ENCODE measurements at regions not wholly inside any gene's neighbourhood (a gene's known extent, or its start where the extent isn't known, plus 50 kb on each side); places are given as distances from the start of the nearest gene placed in this dataset.

DNA sequence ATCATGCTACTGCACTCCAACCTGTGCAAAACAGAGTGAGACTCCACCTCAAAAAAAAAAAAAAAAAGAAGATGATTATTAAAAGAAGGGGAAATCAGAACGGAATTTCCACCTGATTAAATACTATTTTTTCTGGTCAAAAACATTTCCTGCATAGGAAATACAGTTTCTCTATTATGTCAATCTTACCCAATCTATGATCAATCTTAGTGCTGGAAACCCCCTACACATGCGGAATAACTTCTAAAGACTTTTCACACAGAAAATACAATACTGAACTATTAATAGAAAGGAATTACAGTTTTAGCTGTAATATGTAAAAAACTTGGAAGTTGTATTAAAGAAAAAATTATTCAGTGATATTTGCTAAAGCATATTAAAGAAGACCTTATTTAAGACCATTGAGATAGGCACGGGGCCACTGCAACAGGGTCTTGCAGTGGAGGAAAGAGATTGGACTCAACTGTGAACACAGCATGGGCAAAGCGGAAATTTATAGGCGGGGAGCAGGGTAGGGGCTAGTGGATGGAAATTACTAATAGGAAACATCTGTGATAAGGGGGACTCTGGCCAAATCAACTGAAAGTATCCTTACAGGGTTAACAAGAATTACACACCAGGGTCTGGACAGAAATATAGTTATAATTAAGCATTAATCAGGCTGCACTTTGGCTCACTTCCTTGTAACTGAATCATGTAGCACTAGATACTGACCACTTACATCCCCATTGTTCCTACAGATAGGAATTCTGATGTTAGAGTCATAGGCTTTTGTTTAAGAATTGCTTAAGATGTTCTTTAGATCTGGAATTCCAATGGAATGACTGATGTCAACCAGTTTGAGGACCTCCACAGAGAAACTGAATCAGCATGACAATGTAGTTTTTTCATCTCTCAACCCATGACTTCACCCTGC lies 411.5 kb upstream of the DDI1 start:
- DNase-seq (ENCODE audit: low read depth), result no peak

DNA sequence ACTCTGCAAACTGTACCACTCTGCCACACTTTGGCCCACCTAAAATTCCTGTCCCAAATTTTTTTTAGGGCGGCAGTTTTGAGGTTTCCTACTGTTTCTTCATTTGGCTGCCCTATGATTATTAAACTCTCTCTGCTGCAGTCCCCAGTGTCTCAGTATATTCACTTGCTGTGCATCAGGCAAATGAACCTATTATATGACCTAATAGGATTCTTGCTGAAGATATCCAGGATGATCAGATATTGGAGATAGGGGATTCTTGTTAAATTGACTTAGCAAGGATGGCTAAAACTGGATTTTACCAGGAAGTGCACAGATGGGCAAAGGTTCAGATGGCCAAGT lies 410.8 kb upstream of the DDI1 start:
- DNase-seq (ENCODE audit: low read depth), result no peak

DNA sequence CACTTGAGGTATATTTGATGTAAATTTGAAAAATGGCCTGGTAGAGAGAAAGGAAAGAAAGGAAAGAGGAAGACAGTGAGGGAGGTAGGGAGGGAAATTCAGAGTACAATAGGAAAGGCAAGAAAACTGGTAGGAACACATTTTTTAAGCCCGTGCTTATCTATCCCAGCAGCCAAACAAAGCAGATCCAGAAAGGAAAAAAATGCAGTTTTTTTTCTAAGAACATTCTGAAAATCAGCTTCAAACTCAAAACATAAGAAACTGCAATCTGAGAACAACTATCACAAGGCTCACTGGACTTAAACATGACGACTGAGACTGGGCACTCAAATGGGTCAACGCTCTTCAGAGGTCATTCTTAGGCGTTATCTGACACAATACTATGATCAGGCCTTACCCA lies 408.3 kb upstream of the DDI1 start:
- no peak for DNase-seq (ENCODE audit: low read depth)

DNA sequence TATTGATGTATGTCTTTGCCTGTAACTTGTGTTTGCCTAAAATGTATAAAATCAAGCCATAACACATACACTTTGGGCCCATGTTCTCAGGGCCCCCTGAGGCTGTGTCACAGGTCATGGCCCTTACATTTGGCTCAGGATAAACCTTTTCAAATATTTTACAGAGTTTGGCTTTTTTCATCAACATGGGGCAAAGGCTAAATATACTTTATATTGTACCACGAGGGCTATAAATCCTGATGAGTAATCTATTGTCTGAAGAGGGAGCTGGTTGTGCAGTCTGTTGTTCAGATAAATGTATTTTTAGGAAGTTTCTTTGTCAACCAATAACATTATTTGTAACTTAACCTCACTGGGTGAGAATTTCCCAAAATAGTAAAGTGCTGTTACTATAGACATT lies 404.6 kb upstream of the DDI1 start:
- no peak for DNase-seq (ENCODE audit: low read depth)

DNA sequence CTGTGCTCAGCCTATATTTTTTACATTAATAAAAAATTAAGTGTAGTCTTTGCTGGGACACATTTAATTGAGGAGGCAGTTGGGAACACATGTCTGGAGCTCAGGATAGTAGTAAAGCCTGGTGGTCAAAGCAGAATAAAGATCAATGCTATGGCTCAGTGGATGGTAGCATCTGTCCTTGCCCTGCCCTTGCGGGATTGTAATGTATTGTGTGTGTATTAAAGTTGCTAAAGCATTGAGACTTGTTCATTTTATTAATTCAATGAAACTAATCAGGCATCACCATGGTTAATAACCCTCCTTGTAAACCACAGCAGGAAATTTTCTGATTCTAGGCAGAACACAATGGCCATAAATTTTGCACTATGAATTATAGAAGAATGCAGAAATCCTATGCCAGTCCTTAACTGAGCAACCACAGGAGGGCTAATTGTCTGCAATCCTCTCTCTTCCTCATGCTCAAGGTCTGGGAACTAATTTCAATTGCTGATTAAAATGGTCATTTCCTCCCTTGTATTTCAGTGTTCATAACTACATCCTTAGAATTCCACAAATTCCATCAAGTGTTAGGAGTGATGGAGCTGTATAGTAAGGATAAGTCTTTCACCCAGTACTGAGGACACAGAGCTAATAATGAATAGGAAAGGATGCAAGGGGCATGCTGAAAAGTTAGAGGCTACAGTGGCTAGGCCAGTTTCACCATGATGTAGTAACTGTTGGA lies 403.2 kb upstream of the DDI1 start:
- DNase-seq (ENCODE audit: low read depth), result no peak

DNA sequence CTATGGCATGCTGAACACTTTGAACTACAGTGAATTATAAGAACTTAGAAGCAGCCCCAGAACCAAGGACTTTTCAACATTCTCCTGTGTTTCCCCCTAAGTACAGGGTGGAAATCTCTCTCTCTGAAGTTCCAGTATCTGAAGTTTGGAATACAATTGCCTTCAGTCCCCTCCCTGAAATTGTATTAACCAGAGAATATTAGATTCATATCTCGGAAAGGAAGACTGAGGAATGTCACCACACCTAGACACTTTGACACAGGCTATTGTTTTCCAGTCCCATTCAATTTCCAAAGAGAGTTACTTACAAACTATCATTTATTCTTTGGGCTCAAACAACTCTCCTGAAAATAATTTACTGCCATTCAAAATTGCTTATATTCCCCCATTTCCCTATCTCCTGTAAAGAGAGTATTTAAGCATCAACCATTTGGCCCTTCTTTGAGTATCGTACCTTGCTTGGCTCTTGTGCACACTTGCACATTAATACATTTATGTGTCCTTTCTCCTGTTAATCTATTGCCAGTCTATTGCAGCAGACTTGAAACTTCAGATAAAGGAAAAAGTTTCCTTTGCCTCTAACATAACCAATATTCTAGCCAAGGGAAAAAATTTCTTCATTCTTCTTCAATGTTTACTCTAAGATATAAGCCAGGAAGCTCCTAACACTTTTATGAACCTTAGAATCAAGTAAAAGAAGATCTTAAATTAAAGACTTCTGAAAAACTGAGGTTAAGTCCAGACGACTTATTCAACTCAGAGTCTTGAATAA lies 402.4 kb upstream of the DDI1 start:
- no peak for DNase-seq (ENCODE audit: low read depth)

DNA sequence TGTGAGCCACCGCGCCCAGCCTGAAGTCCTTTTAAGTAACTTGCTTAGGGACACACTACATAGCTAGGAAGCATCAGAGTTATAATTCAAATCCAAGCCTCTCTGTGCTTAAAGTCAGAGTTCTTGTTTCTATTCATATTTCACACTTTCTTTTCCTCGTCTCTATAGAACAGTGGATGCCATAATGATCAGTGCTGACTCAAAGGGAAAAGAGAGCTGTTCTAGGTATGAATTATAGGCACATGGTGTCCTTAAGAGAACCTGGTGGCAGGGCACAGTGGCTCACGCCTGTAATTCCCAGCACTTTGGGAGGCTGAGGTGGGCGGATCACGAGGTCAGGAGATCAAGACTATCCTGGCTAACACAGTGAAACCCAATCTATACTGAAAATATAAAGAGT lies 400.2 kb upstream of the DDI1 start:
- no peak for DNase-seq (ENCODE audit: low read depth)

DNA sequence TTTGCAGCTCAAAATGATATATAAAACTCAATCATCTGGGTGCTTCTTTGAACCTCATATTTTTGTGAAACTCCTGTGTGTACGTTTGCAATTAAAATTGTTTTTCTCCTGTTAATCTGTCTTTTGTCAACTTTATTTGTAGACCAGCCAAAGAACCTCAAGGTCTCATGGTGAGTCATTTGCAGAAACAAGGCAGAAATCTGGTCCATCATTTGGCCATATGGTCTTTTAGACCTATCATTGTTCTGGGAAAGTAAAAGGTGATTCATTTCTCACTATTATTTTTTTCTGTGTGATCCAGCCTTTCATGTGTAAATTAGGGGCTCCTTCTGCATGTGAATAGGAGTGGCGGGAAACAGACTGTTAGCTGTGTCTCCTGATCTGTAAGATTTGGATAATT lies 399.1 kb upstream of the DDI1 start:
- no peak for DNase-seq (ENCODE audit: low read depth)

DNA sequence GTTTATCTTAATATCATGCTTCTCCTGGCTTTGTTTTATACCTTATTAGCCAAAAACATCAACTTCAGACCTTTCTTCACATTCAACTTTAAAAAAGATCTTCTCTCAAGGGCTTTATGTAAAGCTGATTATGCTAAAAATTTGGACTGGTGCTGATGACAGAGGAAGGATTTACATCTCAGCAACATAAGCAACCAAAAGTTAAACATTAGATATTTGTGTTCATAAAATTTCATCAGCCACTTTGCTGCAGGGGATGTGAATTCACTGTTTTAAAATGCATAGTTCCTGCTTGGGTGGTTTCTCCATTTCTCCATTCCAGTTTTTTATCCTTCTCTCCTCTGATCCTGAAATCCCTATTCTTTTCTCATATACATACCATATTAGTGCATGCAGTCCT lies 398.6 kb upstream of the DDI1 start:
- no peak for DNase-seq (ENCODE audit: low read depth)

DNA sequence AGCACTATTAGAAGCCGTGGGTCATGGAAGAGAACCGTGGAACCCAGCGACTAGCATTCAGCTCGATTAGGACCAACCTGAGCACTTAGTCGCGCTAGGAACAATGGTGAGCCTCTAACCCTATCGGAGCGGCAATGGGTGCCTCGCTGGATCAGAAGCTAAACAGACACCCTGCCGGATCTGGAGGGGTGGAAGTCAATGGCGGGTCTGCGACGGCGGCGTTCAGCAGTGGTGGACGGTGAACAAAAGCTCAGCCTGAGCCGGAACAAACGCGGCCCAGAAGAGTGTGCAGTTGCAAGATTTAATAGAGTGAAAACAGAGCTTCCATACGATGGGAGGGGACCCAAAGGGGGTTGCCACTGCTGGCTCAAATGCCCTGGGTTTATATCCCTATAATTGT lies 391.8 kb upstream of the DDI1 start:
- DNase-seq (ENCODE audit: low read depth), result no peak

DNA sequence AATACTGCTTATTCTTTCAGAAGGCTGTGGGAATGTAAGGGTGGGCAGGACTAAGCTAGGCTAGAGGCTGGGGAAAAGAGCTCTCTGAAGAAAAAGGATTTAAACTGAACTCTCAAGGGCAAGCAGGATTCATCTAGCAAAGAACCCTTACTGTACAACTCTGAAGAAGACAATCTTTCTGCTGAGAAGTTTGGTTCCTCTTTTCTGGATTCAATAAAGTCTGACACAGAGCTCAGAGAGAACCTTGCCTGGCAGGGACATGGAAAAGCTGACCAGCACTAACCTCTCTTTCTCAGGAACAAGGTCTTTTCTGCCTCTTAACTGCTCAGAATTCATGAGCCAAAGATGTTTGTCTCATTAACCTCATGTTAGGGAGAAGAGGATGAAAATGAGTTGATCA lies 388.4 kb upstream of the DDI1 start:
- no peak for DNase-seq (ENCODE audit: low read depth)

DNA sequence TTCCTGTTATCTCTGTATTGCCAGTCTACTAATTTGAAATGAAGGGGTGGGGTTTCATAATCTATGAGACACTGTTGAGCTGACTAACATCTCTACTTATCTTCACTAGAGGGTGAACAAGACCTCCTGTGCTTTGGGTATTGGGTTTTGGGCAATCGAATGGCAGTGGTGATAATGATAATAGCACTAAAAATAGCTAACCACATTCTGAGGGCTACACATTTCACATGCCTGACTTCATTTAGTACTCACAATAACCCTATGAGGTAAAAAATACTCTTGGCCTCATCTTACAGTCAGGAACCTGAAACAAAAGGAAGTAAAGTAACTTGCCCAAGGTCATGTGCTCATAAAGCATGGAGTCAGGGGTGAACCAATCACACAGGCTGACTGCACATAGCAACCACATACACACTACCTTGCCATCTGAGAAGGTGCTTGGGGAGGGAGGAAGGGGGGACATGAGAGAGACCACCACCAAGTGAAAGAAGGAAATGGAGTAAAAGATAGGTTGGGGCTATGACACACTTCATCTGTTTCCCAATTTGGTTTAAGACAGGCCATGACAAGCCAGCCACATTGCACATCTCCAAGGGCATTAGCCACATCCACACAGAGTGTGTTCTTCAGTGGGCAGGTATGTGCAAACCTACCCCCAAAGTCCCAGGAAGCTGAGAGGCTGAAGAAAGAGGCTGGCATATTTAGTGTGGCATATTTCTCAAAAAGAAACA lies 387.6 kb upstream of the DDI1 start:
- no peak for DNase-seq (ENCODE audit: low read depth)

DNA sequence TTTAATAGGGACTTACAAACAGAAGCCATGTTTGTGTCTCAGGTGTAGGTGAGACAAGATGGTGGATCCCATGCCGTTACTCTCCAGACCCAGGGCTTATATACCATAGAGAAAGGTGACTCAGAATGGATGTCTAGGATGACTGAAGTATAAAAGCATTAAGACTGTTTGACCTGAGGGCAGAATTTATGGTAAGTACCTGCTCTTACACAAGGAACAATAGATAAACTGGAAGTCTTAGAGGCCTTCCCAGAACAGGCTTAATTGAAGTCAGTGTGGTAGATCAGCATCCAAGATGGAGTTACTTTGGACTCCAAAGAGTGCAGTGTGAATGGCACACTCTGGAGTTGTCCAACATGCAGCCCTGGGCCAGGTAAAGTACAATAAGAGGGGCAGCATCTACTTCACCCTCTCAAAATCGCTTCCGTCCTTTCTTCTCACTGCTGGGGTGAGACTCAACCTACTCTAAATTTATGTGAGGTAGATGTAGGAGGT lies 387.0 kb upstream of the DDI1 start:
- no peak for DNase-seq (ENCODE audit: low read depth)

DNA sequence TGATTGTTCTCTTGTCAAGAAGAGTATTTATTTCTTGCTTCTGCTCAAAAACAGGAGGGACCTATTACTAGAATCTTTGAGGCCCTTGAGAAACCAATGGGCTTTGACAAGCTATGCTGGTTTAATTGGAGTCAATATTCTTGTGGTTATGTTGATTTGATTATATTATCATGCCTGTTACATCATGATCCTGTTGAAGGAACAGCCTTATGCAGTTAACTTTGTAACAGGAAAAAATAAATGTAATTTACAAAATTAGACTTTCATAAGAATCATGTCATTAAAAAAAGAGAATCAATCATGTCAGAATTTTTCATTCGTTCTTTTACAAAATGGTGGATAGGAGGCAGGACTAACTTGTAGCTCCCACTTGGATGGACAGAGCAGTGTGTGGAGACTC lies 386.1 kb upstream of the DDI1 start:
- no peak for DNase-seq (ENCODE audit: low read depth)

DNA sequence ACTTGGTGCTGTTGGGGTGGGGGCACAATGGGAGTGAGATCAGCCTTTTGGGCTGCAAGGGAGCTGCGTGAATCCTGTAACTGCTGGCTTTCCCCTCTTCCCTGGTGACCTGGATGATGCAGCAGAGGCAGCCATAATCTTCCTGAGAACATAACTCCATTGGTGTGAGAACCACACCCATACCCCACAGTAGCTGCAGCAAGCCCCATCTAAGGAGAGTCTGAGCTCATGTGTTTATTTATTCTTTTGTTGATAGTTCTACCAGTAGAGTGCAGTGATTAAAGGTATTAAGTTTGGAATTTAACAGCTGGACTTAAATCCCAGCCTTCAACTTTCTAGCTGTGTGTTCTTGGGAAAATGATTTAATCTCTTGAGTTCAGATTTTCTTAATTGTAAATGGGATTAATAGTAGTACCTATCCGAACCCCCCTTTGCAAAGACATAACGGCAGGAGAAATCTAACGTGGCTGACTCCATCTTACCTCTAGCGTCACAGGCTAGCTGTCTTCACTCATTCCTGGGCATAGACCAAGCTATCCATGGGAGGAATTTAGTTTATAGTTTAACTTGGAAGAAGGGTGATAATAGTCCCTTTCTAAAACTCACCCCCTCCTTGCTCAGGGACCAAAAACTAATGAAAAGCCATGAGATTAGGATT lies 385.0 kb upstream of the DDI1 start:
- no peak for DNase-seq (ENCODE audit: low read depth)

DNA sequence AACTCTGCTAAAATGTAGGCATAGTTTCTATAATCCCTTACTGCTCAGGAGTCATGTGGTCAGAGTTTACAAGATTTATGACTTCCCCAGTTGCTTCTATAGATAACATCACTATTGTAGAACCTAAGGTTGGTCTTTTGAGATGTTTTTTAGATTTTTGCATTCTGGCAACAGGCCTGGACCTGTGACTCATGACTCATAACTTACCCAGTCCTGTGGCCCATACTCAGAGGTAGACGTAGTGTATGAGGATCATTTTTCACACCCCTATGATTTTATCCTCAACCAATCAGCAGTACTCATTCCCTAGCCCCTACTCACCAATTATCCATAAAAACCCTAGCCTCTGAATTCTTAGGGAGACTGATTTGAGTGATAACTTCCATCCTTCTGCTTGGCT lies 384.4 kb upstream of the DDI1 start:
- no peak for DNase-seq (ENCODE audit: low read depth)

DNA sequence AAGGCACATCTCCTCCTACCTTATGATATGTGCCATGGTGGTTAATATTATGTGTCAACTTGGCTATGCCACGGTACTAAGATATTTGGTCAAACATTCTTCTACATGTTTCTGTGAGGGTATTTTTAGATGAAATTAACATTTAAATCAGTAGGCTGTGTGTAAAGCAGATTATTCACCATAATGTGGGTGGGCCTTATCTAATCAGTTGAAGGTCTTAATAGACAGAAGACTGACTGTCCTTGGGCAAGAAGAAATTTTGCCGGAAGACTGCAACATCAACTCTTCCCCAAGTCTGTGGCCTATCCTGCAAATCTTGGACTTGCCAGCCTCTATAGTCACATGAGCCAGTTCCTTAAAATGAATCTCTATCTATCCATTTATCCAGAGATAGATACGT lies 380.1 kb upstream of the DDI1 start:
- no peak for DNase-seq (ENCODE audit: low read depth)

DNA sequence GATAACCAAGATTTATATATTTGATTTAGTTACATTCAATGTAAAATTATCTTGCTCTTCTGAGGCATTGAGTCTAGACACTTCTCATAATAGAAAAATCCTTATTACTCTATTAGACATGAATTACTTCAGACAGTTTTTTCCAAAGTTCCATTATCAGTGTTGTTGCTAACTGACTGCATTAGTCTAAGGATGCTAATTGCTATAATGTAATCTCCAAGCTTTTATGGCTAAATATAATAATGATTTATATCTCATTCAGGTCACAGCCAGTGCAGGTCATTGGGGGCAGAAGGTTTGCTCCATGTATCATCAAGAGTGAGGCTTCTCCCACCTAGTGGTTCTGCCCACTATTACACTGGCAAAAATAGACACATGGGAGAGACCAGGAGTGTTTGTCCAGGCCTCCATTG lies 377.2 kb upstream of the DDI1 start:
- no peak for DNase-seq (ENCODE audit: low read depth)

DNA sequence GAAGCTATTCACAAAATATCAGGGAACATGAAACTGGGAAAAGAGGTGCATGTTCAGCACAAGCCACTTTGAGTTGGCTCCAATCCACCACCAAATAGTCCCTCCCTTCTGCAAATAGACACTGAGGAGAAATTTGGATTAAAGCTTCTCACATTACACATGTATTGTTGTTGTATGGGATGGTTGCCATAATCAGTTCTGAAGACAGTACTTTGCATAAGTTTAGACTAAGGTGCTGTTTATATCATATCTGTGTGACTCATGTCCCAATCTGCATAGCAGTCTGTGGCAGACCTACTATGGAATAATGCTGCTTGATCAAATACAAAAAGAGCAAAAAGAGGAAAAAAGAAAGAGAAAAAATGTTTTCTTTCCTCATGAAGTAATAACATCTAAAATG lies 376.7 kb upstream of the DDI1 start:
- no peak for DNase-seq (ENCODE audit: low read depth)

DNA sequence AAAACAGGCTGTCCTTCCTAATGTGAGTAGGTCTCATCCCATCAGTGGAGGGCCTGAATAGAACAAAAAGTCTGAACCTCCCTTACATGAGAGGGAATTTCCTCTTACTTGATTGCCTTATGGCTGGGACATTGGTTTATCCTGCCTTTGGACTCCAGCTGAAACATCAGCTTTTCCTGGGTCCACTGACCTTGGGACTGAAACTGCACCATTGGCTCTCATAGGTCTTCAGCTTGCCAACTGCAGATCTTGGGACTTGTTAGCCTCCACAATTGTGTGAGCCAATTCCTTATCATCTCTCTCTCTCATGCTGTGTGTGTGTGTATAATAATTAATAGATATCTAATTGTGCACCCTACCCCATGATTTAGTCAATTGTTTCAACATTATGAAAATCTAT lies 375.3 kb upstream of the DDI1 start:
- DNase-seq (ENCODE audit: low read depth), result no peak

DNA sequence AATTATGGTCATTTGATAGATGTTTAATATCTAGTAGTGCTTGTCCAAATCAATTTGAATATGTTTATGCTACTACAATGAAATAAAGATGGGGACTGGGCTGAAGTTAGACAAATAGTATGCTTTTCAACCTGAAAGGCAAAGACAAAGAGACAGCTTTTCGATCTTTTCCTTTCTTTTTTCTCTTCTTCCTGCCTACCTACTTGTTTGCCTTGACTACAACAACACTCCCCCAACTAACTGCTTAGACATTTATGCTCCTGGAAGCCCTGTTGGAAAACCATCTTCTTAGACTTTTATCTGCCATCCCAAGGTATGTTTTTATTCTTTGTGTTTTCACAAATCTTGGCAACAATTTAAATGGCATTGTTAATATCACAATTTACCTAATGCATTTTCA lies 374.4 kb upstream of the DDI1 start:
- DNase-seq (ENCODE audit: low read depth), result no peak

DNA sequence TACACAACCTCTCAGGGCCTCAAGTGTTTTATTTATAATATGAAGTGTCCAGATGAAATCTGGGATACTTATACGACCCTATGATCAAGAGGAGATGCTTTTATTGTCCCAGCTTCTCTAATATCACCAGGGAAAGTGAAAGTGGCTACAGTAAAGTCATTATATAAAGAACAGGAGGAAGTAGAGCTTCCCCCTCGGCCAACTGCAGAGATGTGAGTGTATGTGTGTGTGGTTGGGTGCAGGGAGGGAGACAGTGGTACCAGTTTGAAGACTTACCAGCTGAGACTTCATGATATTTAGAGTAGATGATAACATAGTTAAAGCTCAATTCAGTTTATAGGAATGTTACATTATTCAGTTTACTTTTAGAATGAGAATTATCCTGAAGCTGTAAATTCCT lies 373.6 kb upstream of the DDI1 start:
- no peak for DNase-seq (ENCODE audit: low read depth)
